Fibroblast of villous mesenchyme (primary cell): ENCODE measurements at regions not wholly inside any gene's neighbourhood (a gene's known extent, or its start where the extent isn't known, plus 50 kb on each side); places are given as distances from the start of the nearest gene placed in this dataset.

Source experiments
- DNase-seq: peaks from one replicate; pipeline ENCODE4 v3.0.0-alpha.2; 2010; ENCODE audit warnings: low read depth
- H3K4me3 ChIP-seq: 2 replicates; pipeline ENCODE4 v1.5.1; 2011; ENCODE audit warnings: low read depth, mild to moderate bottlenecking, low read length
- CTCF ChIP-seq: IDR thresholded peaks from 2 replicates; pipeline ENCODE4 v1.5.1; 2012; ENCODE audit warnings: low read depth, mild to moderate bottlenecking, low read length; ENCODE audit not compliant: insufficient read depth

- no peak for TF ChIP-seq CTCF
- no peak overlapping the region for H3K4me3 ChIP-seq
- no peak for DNase-seq
Observed at GRCh38 chr1:198462365-198463019, 78.0 kb downstream of the ATP6V1G3 start.

- H3K4me3 ChIP-seq, result no peak overlapping the region
- no peak for TF ChIP-seq CTCF
- no peak for DNase-seq
Observed at GRCh38 chr1:198455966-198456365, 84.5 kb downstream of the ATP6V1G3 start.

- no peak for TF ChIP-seq CTCF
- H3K4me3 ChIP-seq, result no peak overlapping the region
- DNase-seq, result peak; percentile 33
Observed at GRCh38 chr1:198449727-198450433, 90.6 kb downstream of the ATP6V1G3 start.

GRCh38 chr1:198449261-198449660 is 91.2 kb downstream of the ATP6V1G3 start:
- no peak overlapping the region for H3K4me3 ChIP-seq
- TF ChIP-seq CTCF, result no peak
- DNase-seq, result no peak

GRCh38 chr1:198447468-198447867 is 93.0 kb downstream of the ATP6V1G3 start:
- no peak overlapping the region for H3K4me3 ChIP-seq
- no peak for TF ChIP-seq CTCF
- DNase-seq, result no peak

- no peak for TF ChIP-seq CTCF
- DNase-seq, result no peak
- H3K4me3 ChIP-seq, result no peak overlapping the region
Observed at GRCh38 chr1:198445872-198446271, 94.6 kb downstream of the ATP6V1G3 start.
